Heart right ventricle (tissue), 16 donors: ENCODE measurements at regions not wholly inside any gene's neighbourhood (a gene's known extent, or its start where the extent isn't known, plus 50 kb on each side); places are given as distances from the start of the nearest gene placed in this dataset.
"Not testable (repeated sequence)": the region's sequence is repeated elsewhere in the genome, so short reads cannot be mapped to it uniquely, and the experiment has no call there.

Experiments used
- ATAC-seq, 8 donors: fragments of 200-7000 bp; cut with Tn5 transposase; one replicate each; pipeline ENCODE4 v1.9.1; 2020; ENCODE audit warnings: mild to moderate bottlenecking in 8 of 8, moderate library complexity in 8 of 8, moderate number of reproducible peaks in 1 of 8
- DNase-seq, 2 donors: peaks; one replicate each; pipeline ENCODE4 v3.0.0-alpha.2; 2020
- H3K27ac ChIP-seq, 10 donors: fragments of 200-600 bp; sonication (generic) in 2 of 10; one replicate each; pipeline versions ENCODE4 v1.5.0 to v1.8.0; 2020 to 2022; ENCODE audit warnings: mild to moderate bottlenecking in 3 of 10
- H3K27me3 ChIP-seq, 7 donors: fragments of 200-600 bp; one replicate each; pipeline ENCODE4 v1.8.0; 2021 to 2022; ENCODE audit warnings: mild to moderate bottlenecking in 2 of 7
- H3K36me3 ChIP-seq, 9 donors: fragments of 200-600 bp; sonication (generic) in 1 of 9; one replicate each; pipeline versions ENCODE4 v1.5.0 to v1.8.0; 2020 to 2022; ENCODE audit warnings: mild to moderate bottlenecking in 2 of 9
- H3K4me1 ChIP-seq, 9 donors: fragments of 200-600 bp; sonication (generic) in 1 of 9; one replicate each; pipeline versions ENCODE4 v1.5.0 to v1.8.0; 2020 to 2022; ENCODE audit warnings: mild to moderate bottlenecking in 4 of 9
- H3K4me3 ChIP-seq, 10 donors: fragments of 200-600 bp; sonication (generic) in 2 of 10; one replicate each; pipeline versions ENCODE4 v1.5.0 to v1.8.0; 2020 to 2022; ENCODE audit warnings: mild to moderate bottlenecking in 7 of 10, moderate library complexity in 2 of 10
- H3K9me3 ChIP-seq, 11 donors: fragments of 200-600 bp in 10 of 11; sonication (generic) in 2 of 11; one replicate each; pipeline versions ENCODE4 v1.5.0 to v1.8.0; 2013 to 2022; ENCODE audit warnings: mild to moderate bottlenecking in 2 of 11, control low read depth in 1 of 11, moderate library complexity in 1 of 11
- CTCF ChIP-seq, 9 donors: fragments of 200-600 bp; sonication (generic) in 2 of 9; IDR thresholded peaks; one replicate each; pipeline versions ENCODE4 v1.5.0 to v1.8.0; 2021 to 2022; ENCODE audit warnings: antibody characterized with exemption in 9 of 9, mild to moderate bottlenecking in 5 of 9, moderate library complexity in 1 of 9
- WGBS, 2 donors: extraction: QIAGEN DNeasy Blood & Tissue Kit; methylation state at CpG; one replicate each; pipeline ENCODE4 v1.1.7; 2013; ENCODE audit warnings: inconsistent platforms in 1 of 2; 5-methylcytosine and 5-hydroxymethylcytosine counted together
- intact Hi-C, 10 donors: fragments of 100-400 bp; cut with DNase I; formaldehyde crosslinking; loops; one replicate each; pipeline versions ENCODE4 v1.11.1 to v1.14.2; 2022
- donor health status: Arrhythmogenic right ventricular cardiomyopathy.
- donor health status: ischemic (EF 13 %, LVEDD 7.1; RV severe dilation, severe dysfunction).
- donor health status: healthy with polysubstance abuse.
- donor health status: DM: no; HTN: yes; CAD: no.
- donor health status: DM: no; HTN: no; CAD: no.
- donor health status: ischemic (EF 25% LVEDD 6.9; RV normal size, moderate dysfunction).
- donor health status: ischemic (EF 25% LVEDD 5.7; RV mildly dilated, moderate dysfunction).
- donor health status: healthy.
- donor health status: DM: yes; HTN: yes; CAD: no.
- donor health status: Ischemic cardiomyopathy.
- donor health status: ischemic (EF 35%, LVEDD 5.7; RV mildly dilated, moderate dysfunction).
- donor health status: nonischemic (EF 11% LVEDD 7.7; RV severe dilation, severe dysfunction).
- donor health status: DM: yes; HTN: yes; CAD: no.
- donor health status: PGD.
- donor health status: ischemic (EF 29% LVEDD 5.4; RV normal size, mild dysfunction).
- donor health status: nonischemic (EF 23%, LVEDD 6.1; RV moderate dilation, normal function).

DNA sequence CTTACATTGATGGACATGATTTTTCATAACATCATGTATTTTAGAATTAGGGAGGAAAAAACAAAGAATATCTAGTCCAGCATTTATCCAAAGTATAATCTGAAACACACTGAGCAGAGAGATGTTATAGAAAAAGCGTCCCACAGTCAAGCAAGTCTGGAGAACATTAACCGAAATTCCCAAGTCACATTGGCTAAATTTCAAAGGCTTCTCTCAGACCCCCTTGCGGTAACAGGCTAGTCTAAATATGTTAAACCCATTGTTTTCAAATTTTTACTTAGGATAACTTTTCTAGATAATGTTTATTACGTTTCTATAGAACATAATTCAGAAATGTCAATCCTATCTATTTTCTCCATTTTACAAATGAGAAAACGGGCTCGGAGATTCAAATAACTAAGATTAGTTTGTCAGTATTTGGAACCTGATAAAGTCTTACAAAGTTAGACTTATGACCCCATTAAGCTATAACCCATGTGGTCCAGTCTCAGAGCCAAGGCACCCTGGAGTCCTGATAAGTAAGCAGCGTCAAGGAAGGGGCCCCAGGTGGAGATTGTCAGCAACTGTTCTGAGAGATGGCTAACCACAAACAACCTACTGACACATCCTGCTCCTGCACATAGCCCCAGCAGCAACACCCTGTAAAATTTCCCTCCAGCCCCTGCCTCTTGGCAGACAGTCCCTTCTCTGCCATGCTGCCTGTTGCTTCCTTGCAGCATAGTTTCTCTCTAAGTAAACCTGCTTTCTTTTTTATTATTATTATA is 220.6 kb upstream of the TMEM260 start:
- DNase-seq (no peak), ATAC-seq (no peak)
- Histone ChIP-seq H3K27me3 (no peaks in the 10 kb centered on the region), H3K36me3 (no peaks in the 10 kb centered on the region), H3K4me3 (no peak overlapping the region), H3K27ac (no peak overlapping the region), H3K4me1 (peaks cover 0 to 10% (median 0%) of the 10 kb centered on the region in 9 donors), H3K9me3 (peaks cover 0 to 4% (median 0%) of the 10 kb centered on the region in 11 donors)
- 71 to 76% methylated on average over 7 of the region's 7 CpGs for WGBS, 2 donors
- intact Hi-C loops, result no loop called here
- no peak for TF ChIP-seq CTCF (IDR thresholded peaks at IDR 0.05)

DNA sequence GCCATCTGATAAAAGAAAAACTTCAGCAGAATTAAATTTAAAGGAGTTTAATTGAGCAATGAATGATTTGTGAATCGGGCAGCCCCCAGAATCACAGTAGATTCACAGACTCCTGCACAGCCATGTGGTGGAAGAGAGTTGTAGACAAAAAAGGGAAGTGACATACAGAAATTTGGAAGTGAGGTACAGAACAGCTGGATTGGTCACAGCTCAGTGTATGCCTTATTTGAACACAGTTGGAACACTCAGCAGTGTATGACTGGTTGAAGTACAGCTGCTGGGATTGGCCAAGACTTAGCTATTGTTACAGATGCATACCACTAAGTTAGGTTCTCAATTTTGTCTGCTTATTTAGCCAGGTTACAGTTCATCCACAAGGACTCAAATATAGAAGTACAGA is 213.9 kb upstream of the TMEM260 start:
- intact Hi-C loops, H3K27me3 ChIP-seq, ATAC-seq, DNase-seq, H3K4me3 ChIP-seq, H3K4me1 ChIP-seq, H3K36me3 ChIP-seq, H3K27ac ChIP-seq: not testable (repeated sequence)
- H3K9me3 ChIP-seq, result peaks cover 0 to 14% (median 0%) of the 10 kb centered on the region in 11 donors
- whole genome bisulfite sequencing, 2 donors, result 90% methylated on average over 1 of the region's 1 CpG

- Histone ChIP-seq H3K27me3 (no peaks in the 10 kb centered on the region), H3K4me3 (no peak overlapping the region), H3K27ac (no peak overlapping the region), H3K9me3 (peaks cover 0 to 27% (median 12%) of the 10 kb centered on the region in 11 donors), H3K4me1 (no peaks in the 10 kb centered on the region), H3K36me3 (no peaks in the 10 kb centered on the region)
- no peak for DNase-seq
- no peak for ATAC-seq
- no peak for TF ChIP-seq CTCF (IDR thresholded peaks at IDR 0.05)
- intact Hi-C loops, result no loop called here
- 81 to 93% methylated on average over 2 of the region's 2 CpGs for WGBS, 2 donors
Observed at GRCh38 chr14:56367416-56367815, 212.2 kb upstream of the TMEM260 start.

- no peak for ATAC-seq
- TF ChIP-seq CTCF (IDR thresholded peaks at IDR 0.05), result no peak
Observed at GRCh38 chr14:56371737-56372136, 207.9 kb upstream of the TMEM260 start.

GRCh38 chr14:56374421-56374820 is 205.2 kb upstream of the TMEM260 start:
- WGBS, 2 donors, result 96 to 98% methylated on average over 1 of the region's 1 CpG
- Histone ChIP-seq H3K36me3 (no peaks in the 10 kb centered on the region), H3K27me3 (no peaks in the 10 kb centered on the region), H3K4me3 (no peak overlapping the region), H3K9me3 (peaks cover 0 to 31% (median 12%) of the 10 kb centered on the region in 11 donors), H3K4me1 (peaks cover 0 to 22% (median 0%) of the 10 kb centered on the region in 9 donors), H3K27ac (no peak overlapping the region)
- no peak for TF ChIP-seq CTCF (IDR thresholded peaks at IDR 0.05)
- ATAC-seq, result no peak
- no peak for DNase-seq
- intact Hi-C loops, result no loop called here

More at GRCh38 chr14:56371737-56372136, 207.9 kb upstream of the TMEM260 start:
- intact Hi-C loops, result no loop called here
- Histone ChIP-seq H3K36me3 (no peaks in the 10 kb centered on the region), H3K9me3 (peaks cover 0 to 35% (median 12%) of the 10 kb centered on the region in 11 donors), H3K4me3 (no peak overlapping the region), H3K27me3 (no peaks in the 10 kb centered on the region), H3K4me1 (no peaks in the 10 kb centered on the region), H3K27ac (no peak overlapping the region)
- DNase-seq, result no peak
- WGBS, 2 donors, result 95 to 98% methylated on average over 3 of the region's 3 CpGs
